ENCODE measurements at regions not wholly inside any gene's neighbourhood (a gene's known extent, or its start where the extent isn't known, plus 50 kb on each side); places are given as distances from the start of the nearest gene placed in this dataset.

- TF ChIP-seq CTCF (IDR thresholded peaks at IDR 0.05) (no peak), POLR2AphosphoS5 (IDR thresholded peaks at IDR 0.05) (no peak)
Observed at GRCh38 chr4:132330994-132331393, 818.1 kb upstream of the PCDH10 start.

Measured in prostate gland (tissue), 2 donors.